GM18867 (cell line): ENCODE measurements at regions not wholly inside any gene's neighbourhood (a gene's known extent, or its start where the extent isn't known, plus 50 kb on each side); places are given as distances from the start of the nearest gene placed in this dataset.

ENCODE experiments used
- ATAC-seq: cut with Tn5 transposase; IDR thresholded peaks from one replicate; pipeline ENCODE4 v1.9.1; 2021; ENCODE audit warnings: mild to moderate bottlenecking, moderate library complexity; ENCODE audit not compliant: unreplicated experiment

DNA sequence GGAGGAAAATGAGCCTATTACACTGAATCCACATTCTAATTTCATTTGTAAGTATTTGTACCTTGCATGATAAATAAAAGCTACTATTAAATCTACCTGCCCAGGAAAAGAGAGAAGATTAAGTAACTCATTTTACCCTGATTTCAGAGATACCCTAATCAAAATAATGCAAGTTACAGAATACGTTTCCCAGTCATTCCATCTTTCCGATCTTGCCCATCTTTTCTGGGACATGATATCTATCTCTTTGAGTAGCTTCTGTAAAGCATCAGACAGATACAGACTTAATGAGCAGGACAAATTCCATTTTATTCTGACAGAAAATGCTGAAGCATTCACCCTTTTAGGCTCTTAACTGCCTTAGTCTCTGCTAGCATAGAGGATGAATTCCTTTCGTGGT, 56.6 kb downstream of the SPRY2 start:
- no peak for ATAC-seq

DNA sequence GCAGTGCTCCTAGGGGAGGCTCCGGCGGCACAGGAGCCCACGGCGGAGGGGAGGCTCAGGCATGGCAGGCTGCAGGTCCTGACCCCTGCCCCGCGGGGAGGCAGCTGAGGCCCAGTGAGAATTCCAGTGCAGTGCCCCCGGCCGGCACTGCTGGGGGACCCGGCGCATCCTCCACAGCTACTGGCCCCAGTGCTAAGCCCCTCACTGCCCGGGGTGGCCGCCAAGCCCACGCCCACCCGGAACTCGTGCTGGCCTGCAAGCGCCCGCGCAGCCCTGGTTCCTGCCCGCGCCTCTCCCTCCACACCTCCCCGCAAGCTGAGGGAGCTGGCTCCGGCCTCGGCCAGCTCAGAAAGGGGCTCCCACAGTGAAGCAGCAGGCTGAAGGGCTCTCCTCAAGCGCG, 62.2 kb downstream of the SPRY2 start:
- no peak for ATAC-seq

DNA sequence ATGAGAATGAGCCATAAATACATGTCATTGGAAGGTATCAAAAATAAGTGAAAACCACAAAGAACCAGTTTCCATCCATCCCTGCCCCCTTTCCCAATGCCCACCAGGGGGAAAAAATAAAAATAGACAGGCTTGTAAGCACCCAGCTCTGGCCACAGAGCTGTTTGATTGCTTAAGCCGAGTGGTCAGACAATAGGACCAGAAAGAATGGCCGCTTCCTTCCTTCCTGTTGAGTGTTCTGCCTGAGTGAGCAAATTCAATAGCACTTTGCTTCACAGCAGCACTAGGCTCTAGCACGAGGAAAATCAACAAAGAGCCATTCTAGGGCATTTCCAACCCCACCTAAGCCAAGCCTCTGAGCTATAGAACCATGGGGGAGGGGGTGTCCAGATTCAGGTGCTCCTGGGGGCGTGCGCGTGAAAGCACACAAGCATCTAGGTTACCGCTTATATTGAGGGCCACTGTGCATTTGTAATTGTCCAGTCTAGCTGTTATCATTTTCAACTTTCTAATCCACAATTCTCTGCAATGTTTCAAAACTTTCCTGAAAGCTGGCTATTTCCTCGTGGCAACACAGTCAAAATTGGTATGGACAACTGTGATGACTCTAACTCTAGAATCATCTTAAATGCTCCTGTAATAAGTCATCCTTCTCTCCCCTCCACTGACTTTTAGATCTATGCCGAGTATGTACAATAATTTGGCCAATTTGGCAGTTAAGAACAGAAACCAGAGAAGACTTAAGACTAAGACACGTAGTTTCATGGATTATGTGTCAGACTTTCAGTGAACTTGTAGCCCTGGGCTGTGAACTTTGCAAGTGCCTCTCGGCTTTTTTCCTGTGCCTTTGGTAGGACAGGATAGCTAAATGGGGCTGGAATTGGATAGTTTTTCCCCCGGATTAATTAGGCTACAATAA, 64.3 kb downstream of the SPRY2 start:
- ATAC-seq = peak; percentile 30

DNA sequence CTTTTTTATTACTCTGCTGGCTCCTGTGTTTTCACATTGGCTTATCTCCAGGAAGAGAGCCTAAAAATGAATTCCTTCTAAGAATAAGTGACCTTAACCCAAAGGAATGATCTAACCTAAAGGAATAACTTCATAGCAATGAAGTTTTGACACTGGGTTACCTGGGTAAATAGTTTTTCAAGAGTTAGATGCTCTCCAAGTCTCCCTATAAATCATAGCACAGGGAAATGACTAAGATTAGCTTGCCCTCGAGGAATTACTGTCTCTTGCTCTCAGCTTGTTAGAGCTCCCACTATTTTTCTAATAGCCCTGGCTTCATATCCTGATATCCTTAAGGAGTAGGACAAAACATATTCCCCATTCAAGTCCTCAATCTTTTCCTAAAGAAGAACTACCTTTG, 66.3 kb downstream of the SPRY2 start:
- ATAC-seq = no peak

DNA sequence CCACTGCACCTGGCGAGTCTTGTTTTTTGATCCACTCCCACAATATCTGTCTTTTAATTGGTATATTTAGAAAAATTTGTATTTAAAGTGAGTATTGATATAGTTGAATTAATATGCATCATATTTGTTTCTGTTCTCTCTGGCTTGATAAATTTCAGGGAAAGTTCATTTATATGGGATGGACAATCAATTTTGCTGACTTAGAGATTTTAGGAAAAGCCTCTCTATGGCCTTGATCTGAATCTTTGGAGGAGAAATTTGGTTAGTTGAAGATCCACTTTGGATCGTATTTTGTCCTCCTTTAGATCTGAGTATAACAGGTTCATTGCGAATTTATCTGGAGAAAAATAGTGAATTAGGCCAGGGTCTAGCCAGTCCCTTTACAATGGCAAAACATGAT, 67.2 kb downstream of the SPRY2 start:
- no peak for ATAC-seq

DNA sequence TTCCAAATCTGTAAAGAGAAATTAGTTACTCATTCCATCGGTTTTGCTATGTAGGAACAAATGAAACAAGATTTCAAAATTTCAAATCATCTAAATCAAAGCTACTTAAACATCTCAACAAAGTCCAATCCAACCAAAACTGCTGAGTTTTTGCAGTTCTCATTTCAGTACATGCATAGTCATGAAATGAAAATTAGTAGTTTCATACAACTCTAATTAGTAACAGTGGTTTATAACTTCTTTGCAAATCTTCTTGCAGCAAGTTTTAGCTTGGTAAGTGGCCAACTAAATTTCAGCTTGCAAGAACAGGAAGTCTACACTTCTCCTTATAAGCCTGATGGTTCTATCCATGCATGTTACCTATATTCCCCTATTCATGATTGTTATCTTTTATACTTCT, 75.6 kb downstream of the SPRY2 start:
- peak; percentile 88 for ATAC-seq

DNA sequence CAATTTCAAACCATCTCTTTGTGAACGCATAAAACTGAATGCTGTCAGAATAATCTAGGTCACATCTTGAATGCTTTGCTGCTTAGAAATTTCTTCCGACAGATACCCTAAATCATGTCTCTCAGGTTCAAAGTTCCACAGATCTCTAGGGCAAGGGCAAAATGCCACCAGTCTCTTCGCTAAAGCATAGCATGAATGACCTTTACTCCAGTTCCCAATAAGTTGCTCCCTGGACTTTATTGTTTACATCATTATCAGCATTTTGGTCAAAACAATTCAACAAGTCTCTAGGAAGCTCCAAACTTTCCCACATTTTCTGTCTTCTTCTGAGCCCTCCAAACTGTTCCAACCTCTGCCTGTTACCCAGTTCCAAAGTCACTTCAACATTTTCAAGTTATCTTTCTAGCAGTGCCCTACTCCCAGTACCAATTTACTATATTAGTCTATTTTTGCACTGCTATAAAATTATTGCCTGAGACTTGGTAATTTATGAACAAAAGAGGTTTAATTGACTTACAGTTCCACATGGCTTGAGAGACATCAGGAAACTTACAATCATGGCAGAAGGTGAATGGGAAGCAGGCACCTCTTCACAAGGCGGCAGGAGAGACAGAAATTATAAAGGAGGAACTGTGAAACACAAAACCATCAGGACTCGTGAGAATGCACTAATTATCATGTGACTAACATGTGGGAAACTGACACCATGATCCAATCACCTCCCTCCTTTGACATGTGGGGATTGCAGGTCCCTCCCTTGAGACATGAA, 77.0 kb downstream of the SPRY2 start:
- ATAC-seq = no peak

DNA sequence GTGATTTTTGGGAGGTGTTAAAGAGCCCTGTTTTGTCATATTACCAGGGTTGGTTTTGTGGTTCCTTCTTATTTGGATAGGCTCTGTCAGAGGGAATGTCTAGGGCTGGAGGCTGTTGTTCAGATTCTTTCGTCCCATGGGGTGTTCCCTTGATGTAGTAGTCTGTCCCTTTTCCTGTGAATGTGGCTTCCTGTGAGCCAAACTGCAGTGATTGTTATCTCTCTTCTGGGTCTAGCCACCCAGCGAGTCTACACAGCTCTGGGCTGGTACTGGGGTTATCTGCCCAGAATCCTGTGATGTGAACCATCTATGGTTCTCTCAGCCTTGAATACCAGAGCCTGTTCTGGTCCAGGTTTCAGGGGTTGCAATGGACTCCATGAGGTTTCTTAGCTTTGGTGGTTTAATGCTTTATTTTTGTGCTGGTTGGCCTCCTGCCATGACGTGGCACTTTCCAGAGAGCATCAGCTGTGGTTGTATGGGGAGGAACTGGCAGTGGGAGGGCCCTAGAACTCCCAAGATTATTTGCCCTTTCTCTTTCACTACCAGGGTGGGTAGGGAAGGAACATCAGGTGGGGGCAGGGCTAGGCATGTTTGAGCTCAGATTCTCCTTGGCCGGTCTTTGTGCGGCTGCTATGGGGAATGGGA, 78.8 kb downstream of the SPRY2 start:
- ATAC-seq = no peak

DNA sequence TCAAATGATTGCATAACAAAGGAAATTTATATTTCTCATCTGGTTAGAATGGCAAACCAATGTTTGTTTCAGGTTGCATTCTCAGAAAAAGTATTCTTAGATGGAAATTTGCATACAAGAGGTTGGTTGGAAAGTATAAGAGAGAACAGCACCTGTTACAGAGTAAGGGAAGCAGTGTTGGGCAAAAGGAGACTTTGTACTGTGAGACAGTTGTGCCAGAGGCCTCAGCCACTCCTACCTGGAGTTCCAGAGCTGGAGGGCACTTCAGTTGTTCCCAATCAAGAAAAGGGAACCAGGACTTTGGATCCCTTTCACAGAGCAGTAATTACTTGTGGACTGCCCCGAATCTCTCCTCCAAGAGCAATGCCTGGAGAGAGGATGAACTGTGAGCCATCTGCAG, 81.8 kb downstream of the SPRY2 start:
- ATAC-seq = peak; percentile 78

DNA sequence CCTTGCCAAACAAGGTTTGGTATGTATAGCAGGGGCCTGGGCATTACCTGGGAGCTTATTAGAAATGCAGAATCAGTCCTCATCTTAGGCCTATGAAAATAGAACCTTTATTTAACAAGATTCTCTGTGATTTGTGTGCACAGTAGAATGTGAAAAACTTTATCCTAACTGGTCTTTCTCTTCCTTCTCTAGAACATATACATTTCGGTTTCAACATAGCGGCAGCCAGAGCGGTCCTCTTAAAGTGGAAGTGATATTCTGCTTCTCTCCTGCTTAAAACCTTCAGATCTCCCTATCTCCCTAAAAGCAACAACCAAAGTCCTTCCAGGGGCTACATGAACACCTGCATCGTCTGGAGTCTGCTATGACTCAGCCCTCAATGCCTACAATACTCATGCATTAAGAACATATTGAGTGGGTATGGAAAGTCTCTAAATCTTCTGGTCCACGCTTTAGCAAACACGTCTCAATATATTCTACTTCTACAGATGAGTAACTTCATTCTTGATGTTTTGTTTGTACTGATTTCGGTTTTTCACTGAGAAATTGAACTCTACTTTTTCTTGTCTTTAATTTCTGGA, 84.5 kb downstream of the SPRY2 start:
- ATAC-seq = peak; percentile 83

DNA sequence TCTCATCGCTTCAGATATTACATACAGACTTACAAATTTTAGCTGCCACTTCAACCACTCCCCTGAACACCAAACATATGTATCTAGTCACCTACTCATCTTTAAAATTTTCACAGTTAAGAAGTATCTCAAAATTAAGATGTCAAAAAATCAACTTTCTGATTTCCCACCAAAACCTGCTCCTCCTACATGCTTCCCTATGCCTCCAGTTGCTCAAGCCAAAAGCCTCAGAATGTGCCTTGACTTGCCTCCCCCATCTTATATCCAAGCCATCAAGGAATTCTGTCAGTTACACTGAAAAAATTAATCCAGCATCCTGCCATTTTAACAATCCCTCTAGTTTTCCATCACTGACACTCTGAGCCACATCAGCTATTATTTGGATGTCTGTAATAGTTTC, 85.0 kb downstream of the SPRY2 start:
- no peak for ATAC-seq

DNA sequence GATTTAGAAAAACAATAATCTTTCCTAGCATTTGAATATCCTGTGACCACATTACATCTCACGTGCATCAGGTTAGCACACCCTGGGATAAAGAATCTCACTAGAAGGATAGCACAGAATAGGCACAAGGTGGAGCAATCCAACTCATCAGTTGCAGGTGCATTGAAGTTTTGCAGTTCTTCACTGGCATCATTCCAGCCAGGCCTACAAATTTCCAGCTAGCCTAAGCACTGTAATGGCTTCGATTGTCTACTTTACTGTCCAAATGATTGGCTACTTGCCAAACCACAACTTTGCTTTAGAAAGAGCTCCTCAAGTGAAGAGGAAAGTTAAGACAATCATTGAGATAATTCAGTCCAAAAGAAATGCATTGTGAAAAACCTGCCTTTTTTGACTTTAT, 89.5 kb downstream of the SPRY2 start:
- no peak for ATAC-seq

DNA sequence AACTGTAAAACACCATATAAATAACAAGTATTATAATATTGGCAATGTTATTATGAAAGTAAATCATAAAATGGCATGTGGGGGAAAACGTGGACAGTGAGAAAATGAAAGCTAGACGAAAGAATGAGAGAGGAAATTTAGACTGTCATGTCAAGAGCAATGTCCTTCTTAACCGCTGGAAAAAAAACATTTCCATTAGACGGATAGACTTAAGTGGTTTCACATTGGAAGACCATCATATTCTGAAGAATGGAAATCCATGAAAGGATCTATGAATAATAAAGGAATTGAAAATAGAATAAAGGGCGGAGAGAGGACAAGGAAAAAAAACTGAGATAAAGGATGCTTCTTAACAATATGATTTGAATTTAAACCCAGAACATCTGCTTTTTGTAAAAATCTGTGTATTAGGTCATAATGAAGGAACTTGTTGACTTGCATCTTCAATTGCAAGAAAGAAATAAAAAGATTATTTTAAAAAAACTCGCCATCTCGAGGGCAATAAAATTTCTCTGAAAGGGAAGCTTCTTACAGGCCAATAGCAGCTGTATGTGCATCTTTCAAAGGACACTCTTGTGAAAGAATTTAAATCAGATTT, 90.6 kb downstream of the SPRY2 start:
- no peak for ATAC-seq

DNA sequence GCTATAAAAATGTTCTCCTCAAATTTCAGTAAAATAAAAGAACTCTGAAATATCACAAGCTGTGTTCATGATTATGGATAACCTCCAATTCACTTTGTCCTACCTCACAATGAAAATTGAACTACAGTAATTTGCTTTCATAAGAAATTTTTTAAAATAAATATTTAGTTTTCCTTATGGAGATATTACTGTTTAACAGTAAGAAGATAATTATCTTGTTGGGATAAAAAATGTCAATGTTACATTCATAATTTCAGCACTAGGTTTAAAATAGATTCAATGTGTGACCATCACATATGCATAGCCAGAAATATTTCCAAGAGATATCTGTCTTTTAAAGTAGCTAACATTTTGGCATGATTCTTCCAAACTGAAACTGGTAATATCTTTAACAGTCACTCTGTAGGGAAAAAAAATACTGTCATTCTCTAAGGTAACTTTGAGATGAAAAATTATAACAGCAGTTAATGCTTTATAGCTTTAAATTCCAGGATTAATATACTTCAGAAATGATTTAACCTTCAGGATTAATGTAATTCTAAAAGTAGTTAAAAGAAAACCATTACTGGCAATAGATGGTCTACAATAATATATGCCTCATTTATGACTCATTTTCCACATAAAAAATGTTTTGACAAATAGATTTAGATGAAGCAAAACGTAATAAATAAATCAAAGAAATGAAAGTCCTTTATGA, 91.3 kb downstream of the SPRY2 start:
- ATAC-seq = no peak

DNA sequence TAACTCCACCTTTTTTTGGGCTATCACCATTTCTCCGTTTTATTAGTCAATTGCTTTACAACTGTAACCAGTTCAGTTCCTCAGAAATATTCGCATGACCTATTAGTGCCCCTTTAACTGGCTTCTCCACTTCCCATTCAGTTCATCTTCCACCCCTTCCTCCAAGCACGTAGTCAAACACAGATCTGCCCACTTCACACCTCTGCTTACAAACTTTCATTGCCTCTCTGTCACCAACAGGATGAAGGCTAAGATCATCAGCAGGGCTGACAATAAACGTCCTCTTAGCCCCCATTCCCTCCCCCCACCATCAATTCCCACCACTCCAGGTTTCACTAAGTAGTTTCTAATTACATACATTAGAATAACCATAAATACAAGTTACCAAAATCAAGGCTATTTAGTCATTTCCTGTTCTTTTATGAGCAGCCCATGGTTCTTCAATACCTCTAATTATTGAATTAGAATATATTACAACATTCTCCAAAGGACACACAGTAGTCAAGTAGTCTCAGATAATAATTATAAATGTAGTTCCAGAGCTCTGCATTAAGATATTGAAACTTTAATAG, 95.7 kb downstream of the SPRY2 start:
- ATAC-seq = no peak

DNA sequence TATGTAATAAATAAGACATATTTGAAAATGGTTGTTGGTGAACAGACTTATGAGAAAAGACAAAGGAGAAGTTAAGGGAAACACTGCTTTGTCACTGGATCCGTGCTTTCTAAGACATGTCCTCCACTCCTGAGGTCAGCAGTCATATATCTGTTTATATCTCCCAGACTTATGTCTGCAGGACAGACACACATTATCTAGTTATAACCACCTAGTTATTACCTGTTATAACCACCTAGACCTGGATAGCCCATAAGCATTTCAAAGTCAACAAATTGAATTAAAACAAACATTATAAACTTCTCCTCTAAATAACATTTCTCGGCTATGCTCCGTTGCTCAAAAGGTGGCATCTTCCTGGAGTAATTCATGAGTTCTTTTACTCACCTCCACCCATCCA, 96.4 kb downstream of the SPRY2 start:
- ATAC-seq = no peak

DNA sequence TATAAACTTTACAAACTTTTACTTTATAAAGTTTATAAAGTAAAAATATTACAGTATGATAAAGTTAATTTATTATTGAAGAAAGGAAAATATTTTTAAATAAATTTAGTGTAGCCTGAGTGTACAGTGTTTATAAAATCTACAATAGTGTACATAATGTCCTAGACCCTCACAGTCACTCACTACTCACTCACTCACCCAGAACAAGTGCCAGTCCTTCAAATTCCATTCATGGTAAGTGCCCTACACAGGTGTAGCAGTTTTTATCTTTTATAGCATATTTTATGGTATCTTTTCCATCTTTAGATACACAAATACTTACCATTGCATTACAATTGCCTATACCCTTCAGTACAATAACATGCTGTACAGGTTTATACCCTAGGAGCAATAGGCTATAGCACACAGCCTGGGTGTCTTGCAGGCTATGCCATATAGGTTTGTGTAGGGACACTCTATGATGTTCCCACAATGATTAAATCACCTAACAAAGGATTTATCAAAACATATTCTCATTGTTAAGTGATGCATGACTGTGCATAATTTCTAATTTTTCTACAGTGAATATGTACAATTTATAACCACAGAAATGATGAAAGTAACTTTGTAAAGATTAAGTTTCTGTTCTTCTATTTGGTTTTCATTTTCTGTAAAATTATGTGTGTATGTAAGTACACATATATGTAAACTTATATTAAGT, 98.0 kb downstream of the SPRY2 start:
- ATAC-seq = no peak

DNA sequence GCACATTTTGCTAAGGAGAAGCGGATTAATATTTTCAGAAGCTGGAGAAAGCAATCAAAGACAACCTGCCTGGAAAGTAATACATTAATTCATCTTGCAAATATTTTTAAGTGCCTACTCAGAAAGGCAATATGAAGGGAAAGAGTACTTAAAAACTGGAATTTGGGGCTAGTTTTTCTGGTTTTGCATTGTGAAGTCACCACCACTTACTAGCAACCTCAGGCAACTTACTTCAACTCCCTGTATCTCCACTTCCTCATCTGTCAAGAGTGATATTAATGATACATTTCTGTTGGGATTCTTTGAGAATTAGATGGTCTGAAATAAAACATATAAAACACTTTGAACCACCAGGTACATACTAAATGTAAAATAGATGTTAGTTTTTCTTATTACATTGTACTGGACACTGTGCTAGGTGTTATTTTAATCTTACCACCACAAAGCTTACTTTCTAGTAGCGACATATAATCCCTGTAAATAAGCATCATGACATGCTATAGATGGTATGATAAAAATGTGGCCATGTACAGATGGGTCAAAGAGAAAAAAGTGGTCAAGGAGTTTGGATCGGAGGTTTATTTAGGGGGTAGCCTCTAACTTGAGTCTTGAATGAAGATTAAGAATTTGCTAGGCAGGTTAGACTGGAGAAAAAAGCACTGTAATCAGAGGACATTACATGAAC, 101.2 kb downstream of the SPRY2 start:
- no peak for ATAC-seq

DNA sequence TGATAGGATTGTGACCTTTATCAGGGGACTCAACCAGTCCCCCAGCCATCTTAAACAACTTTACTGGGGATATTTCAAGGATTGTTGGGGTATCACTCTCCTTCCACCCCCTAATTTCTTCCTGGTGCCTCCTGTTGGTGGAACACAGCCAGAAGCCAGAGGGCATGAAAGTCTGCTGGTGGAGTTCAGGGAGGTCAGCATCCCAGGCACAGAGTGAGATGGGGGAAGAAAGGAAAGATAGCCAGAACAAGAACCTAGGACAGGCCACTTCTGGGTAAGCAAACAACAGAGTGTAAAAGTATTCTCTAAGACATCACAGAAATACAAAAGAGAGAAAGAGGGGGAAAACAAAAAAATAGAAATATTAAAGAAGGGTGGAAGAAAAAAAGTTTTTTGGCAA, 101.8 kb downstream of the SPRY2 start:
- ATAC-seq = no peak
